Ovary (tissue), 3 donors: ENCODE measurements at regions not wholly inside any gene's neighbourhood (a gene's known extent, or its start where the extent isn't known, plus 50 kb on each side); places are given as distances from the start of the nearest gene placed in this dataset.

Experiments
- CTCF ChIP-seq, 3 donors: fragments of 450-650 bp in 2 of 3; fragments of 200-600 bp in 1 of 3; IDR thresholded peaks; one replicate each; pipeline versions ENCODE4 v1.5.1 to v1.8.0; 2016 to 2022; ENCODE audit warnings: antibody characterized with exemption in 3 of 3, mild to moderate bottlenecking in 1 of 3
- POLR2A ChIP-seq: fragments of 450-650 bp; IDR thresholded peaks from one replicate; pipeline ENCODE4 v1.6.1; 2017; ENCODE audit warnings: antibody characterized with exemption, mild to moderate bottlenecking, moderate library complexity
- donor health status: DM: no; HTN: no; CAD: no.

- TF ChIP-seq CTCF (IDR thresholded peaks at IDR 0.05) = no peak
- TF ChIP-seq POLR2A = no peak
Observed at GRCh38 chr21:38944903-38945302, 139.2 kb downstream of the ETS2 start.
